ENCODE measurements at regions not wholly inside any gene's neighbourhood (a gene's known extent, or its start where the extent isn't known, plus 50 kb on each side); places are given as distances from the start of the nearest gene placed in this dataset.

GRCh38 chr14:54213536-54213935 is 183.3 kb upstream of the CDKN3 start (continued):
- TF ChIP-seq RXRA (IDR thresholded peaks at IDR 0.05; ENCODE audit: insufficient read depth, low read depth, low read length) (no peak), CREB1 (IDR thresholded peaks at IDR 0.05) (no peak)
